ENCODE measurements at regions not wholly inside any gene's neighbourhood (a gene's known extent, or its start where the extent isn't known, plus 50 kb on each side); places are given as distances from the start of the nearest gene placed in this dataset.

DNA sequence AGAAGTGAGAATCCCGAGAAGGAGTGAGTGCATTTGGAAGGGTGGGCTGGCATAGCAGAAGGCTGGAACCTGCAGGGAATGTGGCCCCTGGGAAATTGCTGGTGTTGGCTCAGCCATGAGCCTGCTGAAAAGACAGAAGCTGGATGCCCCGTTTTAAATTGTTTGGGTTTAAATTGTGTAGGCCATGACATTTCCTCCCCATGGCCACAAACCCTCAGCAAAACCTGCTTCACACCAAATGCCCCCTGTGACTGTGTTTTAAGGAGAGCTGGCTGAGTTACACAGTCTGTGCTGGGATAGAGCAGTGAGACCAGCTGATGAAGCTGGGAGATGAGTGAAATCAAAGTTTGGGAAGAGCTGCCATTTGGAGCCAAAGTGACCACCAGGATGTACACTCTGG lies 216.3 kb upstream of the RGMA start:
- Mint-ChIP-seq H3K36me3 (no peaks in the 10 kb centered on the region), H3K27ac (no peak overlapping the region), H3K4me1 (ENCODE audit: low read depth in 2 of 2) (no peaks in the 10 kb centered on the region), H3K27me3 (peaks cover 26 to 39% of the 10 kb centered on the region in 2 donors), H3K4me3 (no peak overlapping the region), H3K9me3 (no peaks in the 10 kb centered on the region)
- DNase-seq (ENCODE audit: low spot score) (no peak), ATAC-seq (no peak)

DNA sequence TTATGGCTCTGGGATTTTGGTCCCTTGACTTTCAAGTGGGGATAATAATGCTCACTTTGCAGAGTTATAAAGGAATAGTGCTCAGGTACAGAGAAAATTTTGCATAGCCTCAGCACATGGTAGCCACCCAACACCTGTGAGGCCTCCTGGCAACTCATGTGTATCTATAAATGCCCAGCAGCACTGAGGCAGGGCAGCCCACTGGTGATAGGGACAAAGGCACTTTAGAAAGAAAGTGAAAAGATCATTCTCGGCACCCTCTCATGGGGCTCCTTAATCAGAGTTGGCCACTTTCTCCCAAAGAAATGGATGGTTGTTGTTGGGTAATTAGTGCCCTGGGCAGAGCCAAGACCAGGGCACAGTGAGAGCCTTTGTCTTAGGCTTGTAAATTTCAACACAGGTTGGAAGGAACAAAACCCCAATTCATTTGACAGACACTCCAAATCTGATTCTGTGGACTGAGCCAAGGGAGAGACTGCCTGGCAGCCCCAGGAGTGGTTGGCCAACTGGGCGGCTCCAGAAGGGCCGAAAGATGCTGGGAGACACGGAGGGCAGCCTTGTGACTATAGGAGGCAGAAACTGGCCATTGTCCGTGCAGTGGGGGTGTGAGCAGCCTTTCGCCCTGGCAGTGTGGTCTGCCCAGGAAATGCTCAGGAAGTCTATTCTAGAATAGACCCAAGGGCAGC lies 213.2 kb upstream of the RGMA start:
- Mint-ChIP-seq H3K27ac (no peak overlapping the region), H3K27me3 (peaks cover 31 to 46% of the 10 kb centered on the region in 2 donors), H3K36me3 (no peaks in the 10 kb centered on the region), H3K4me3 (no peak overlapping the region), H3K9me3 (no peaks in the 10 kb centered on the region), H3K4me1 (ENCODE audit: low read depth in 2 of 2) (no peaks in the 10 kb centered on the region)
- DNase-seq (ENCODE audit: low spot score) (no peak), ATAC-seq (no peak)

DNA sequence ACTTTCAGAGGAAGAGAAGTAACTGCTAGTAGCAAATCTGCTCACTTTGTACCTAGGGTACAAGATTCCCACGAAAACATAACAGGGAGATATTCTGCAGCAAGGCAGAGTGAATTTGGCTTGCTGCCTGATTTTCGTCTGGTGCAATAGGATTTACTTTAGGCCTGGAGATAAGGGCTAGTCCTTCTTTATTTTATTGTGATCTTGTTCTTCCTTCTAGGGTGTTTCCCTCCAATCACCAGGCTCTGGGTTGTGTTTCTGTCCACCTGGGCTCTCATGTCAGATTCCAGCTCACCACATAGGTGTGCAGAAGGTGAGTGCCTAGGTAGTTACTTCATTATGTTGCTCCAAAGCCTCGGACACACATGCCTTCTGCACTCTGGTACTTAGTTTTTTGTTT lies 211.8 kb upstream of the RGMA start:
- Mint-ChIP-seq H3K27me3 (peaks cover 29 to 46% of the 10 kb centered on the region in 2 donors), H3K4me3 (no peak overlapping the region), H3K27ac (no peak overlapping the region), H3K4me1 (ENCODE audit: low read depth in 2 of 2) (no peaks in the 10 kb centered on the region), H3K36me3 (no peaks in the 10 kb centered on the region), H3K9me3 (no peaks in the 10 kb centered on the region)
- no peak for ATAC-seq
- DNase-seq (ENCODE audit: low spot score), result no peak

DNA sequence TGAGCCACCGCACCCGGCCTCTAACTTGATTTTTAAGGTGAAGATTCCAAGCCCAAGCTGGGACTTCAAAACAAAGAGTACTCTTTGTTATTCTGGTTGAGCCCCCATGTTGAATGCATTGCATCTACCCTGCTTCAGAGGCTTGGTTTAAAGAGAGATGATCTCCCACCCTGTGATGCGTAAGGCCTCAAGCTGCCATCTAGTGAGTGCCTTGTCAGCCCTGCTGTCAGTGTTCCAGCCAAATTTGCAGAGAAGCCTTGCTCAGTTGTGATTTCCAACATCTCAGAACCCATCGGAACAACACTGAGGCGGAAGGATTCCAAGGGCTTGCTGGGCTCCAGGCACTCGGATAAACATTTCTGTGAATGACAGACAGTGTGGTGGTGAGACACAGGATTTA lies 210.7 kb upstream of the RGMA start:
- no peak overlapping the region for H3K27ac Mint-ChIP-seq
- ATAC-seq, result no peak
- no peaks in the 10 kb centered on the region for H3K4me1 Mint-ChIP-seq (ENCODE audit: low read depth in 2 of 2)
- peaks cover 26 to 46% of the 10 kb centered on the region in 2 donors for H3K27me3 Mint-ChIP-seq
- no peaks in the 10 kb centered on the region for H3K36me3 Mint-ChIP-seq
- no peaks in the 10 kb centered on the region for H3K9me3 Mint-ChIP-seq
- no peak for DNase-seq (ENCODE audit: low spot score)
- no peak overlapping the region for H3K4me3 Mint-ChIP-seq

DNA sequence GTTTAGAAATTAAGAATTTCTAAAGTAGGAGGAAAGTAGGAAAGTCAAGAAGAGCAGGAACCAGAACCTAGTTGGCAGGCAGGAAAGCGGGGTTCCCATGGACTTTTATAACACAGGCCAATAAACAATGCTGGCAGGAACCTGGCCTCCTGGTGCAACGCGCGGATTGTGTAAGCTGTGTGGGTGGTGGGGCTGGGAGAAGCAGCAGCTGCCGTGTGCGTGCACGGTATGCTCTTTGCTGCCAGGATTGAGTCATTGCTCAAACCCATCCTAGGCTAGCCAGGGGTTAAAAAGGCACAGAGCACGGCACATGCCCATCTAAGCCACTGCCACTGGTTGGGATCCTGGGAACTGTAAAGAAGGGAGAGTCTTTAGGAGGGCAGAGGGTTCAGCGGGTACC lies 209.9 kb upstream of the RGMA start:
- Mint-ChIP-seq H3K4me3 (no peak overlapping the region), H3K4me1 (ENCODE audit: low read depth in 2 of 2) (no peaks in the 10 kb centered on the region), H3K36me3 (no peaks in the 10 kb centered on the region), H3K9me3 (no peaks in the 10 kb centered on the region), H3K27me3 (peaks cover 21 to 43% of the 10 kb centered on the region in 2 donors), H3K27ac (no peak overlapping the region)
- ATAC-seq, result peak in 1 of 2 donors; percentile 50
- DNase-seq (ENCODE audit: low spot score), result no peak

DNA sequence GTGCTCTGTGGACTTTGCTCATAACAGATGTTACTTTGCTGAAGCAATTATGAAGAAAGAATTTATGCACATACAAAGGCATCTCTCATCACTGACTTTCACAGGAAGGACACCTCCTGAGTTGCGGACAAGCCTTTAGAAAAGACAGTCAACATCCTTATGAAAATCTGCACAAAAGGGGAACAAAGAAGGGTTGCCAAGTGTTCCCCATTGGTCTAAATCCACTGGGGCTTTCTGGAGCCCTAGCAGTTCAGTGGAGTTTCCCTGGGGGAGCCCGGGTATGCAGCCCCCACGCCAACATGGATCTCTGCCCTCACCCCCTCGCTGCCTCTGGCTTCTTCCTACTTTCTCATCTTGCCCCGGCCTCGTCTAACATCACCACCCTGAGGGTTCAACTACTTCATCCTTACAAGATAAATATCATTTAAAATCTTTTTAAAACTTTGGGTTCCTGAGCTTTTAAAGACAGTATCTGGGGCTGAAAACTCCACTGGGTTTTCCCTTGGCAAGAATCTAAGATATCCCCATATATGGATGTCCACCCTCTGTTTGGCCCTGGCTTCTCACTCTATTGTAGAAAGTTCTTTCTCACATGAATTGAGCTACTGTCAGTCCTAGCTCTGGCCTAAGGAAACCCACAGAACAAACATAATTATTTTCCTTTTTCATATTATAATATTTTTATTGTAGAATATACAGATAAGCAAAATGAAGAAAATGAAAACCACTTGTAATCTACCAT lies 207.9 kb upstream of the RGMA start:
- Mint-ChIP-seq H3K4me1 (ENCODE audit: low read depth in 2 of 2) (no peaks in the 10 kb centered on the region), H3K27me3 (peaks cover 15 to 39% of the 10 kb centered on the region in 2 donors), H3K4me3 (no peak overlapping the region), H3K27ac (no peak overlapping the region), H3K9me3 (no peaks in the 10 kb centered on the region), H3K36me3 (no peaks in the 10 kb centered on the region)
- DNase-seq (ENCODE audit: low spot score), result no peak
- no peak for ATAC-seq

DNA sequence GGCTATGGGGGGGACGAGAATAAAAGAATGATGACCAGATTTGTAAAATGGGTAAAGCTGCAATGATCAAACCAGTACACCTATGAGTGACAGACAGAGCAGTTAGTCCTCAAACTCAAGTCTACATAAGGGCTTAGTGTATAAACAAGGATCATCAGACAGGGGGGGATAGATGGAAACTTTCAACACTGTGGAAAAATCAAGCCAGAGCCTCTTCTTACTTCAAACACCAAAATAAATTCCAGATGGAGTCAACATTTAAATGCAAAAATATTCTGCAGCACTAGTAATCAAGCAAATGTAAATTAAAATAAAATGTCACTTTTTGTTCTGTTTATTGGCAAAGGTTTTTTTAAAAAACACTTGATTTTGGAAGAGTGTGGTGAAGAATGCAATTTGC lies 205.9 kb upstream of the RGMA start:
- ATAC-seq, result no peak
- Mint-ChIP-seq H3K4me1 (ENCODE audit: low read depth in 2 of 2) (no peaks in the 10 kb centered on the region), H3K9me3 (no peaks in the 10 kb centered on the region), H3K27ac (no peak overlapping the region), H3K4me3 (no peak overlapping the region), H3K27me3 (peaks cover 18 to 50% of the 10 kb centered on the region in 2 donors), H3K36me3 (no peaks in the 10 kb centered on the region)
- no peak for DNase-seq (ENCODE audit: low spot score)

DNA sequence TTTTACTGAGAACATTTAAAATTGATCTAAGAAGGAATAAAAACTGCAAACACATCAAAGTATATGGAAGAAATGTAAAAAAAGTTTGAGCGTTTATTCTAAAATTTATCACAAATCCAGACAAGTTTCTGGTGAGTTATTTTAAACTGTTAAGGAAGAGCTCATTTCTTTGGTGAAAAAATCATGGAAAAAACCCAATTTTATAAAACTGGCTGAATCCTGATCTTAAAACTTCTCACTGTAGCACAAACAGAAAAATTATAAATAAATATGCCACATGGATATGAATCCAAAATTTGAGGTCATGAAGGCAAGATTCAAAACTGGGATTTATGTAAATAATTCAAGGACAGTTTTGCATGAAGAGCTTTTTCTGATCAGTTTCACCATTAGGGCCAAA lies 205.1 kb upstream of the RGMA start:
- no peaks in the 10 kb centered on the region for H3K36me3 Mint-ChIP-seq
- H3K4me3 Mint-ChIP-seq, result no peak overlapping the region
- H3K27ac Mint-ChIP-seq, result no peak overlapping the region
- ATAC-seq, result no peak
- no peaks in the 10 kb centered on the region for H3K9me3 Mint-ChIP-seq
- no peaks in the 10 kb centered on the region for H3K4me1 Mint-ChIP-seq (ENCODE audit: low read depth in 2 of 2)
- DNase-seq (ENCODE audit: low spot score), result no peak
- peaks cover 18 to 53% of the 10 kb centered on the region in 2 donors for H3K27me3 Mint-ChIP-seq

DNA sequence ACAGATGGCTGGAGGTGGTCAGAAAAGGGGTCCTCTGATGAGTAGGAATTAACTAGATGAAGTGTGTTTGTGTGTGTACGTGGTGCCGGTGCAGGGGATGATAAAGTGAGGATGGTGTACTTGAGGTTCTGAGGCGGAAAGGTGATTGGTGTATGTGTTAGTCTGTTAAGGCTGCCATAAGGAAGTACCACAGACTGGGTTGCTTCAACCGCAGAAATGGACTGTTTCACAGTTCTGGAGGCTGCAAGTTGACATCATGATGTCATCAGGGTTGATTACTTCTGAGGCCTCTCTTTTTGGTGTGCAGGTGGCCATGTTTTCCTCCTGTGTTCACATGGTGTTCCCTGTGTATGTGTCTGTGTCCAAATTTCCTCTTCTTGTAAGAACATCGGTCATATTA lies 202.4 kb upstream of the RGMA start:
- Mint-ChIP-seq H3K4me1 (ENCODE audit: low read depth in 2 of 2) (no peaks in the 10 kb centered on the region), H3K27me3 (peaks cover 14 to 46% of the 10 kb centered on the region in 2 donors), H3K4me3 (no peak overlapping the region), H3K9me3 (no peaks in the 10 kb centered on the region), H3K27ac (no peak overlapping the region), H3K36me3 (no peaks in the 10 kb centered on the region)
- no peak for DNase-seq (ENCODE audit: low spot score)
- no peak for ATAC-seq

DNA sequence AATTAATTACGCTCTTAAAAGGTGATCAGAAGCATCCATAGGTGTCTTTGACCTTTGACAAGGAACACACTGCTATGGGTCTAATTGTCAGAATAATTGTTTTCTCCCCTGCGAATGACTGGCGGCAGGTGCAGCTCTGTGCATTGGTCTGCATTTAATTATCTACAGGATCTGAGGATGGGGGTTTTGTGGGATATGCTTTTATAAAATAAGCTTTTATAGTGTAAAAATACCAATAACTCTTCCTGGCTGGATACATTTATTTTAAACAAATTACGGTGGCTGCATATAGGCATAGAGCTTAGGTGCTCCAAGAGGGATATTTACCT lies 201.6 kb upstream of the RGMA start:
- Mint-ChIP-seq H3K27ac (no peak overlapping the region), H3K36me3 (no peaks in the 10 kb centered on the region), H3K4me1 (ENCODE audit: low read depth in 2 of 2) (no peaks in the 10 kb centered on the region), H3K27me3 (peaks cover 14 to 46% of the 10 kb centered on the region in 2 donors), H3K4me3 (no peak overlapping the region), H3K9me3 (no peaks in the 10 kb centered on the region)
- no peak for ATAC-seq
- no peak for DNase-seq (ENCODE audit: low spot score)

DNA sequence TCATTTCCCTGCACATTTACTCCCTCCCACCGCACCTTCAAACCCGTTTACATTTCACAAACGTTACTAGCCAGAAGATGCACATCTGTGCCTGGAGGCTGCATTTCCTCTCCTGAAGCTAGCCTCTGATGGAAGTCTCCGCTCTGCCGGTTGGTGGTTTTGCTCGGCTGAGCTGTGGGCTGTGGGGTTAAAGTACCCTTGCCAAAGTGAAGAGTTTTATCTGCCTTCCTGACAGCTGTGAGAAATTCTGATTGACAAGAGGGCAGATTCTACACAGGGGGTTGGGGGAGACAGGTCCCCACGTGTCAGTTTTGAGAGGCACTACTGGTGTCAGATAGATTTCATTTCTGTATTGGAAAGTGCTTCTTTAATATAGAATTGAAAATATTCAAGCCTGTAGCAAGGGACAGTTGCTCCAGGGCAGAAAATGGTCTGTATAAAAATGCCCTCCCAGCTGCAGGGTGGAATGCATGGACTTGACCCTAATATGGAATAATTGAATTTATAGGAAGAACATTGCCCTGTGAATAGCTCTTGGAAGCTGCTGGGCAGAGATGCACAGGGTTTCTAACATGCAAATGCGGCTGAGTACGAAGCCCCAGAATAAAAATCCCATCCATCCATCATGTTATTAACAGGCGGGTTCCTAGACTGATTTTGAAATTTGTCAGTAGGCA lies 201.1 kb upstream of the RGMA start:
- no peaks in the 10 kb centered on the region for H3K9me3 Mint-ChIP-seq
- no peaks in the 10 kb centered on the region for H3K4me1 Mint-ChIP-seq (ENCODE audit: low read depth in 2 of 2)
- H3K4me3 Mint-ChIP-seq, result no peak overlapping the region
- ATAC-seq (no peak), DNase-seq (ENCODE audit: low spot score) (no peak)
- H3K36me3 Mint-ChIP-seq, result no peaks in the 10 kb centered on the region
- peaks cover 14 to 44% of the 10 kb centered on the region in 2 donors for H3K27me3 Mint-ChIP-seq
- no peak overlapping the region for H3K27ac Mint-ChIP-seq

DNA sequence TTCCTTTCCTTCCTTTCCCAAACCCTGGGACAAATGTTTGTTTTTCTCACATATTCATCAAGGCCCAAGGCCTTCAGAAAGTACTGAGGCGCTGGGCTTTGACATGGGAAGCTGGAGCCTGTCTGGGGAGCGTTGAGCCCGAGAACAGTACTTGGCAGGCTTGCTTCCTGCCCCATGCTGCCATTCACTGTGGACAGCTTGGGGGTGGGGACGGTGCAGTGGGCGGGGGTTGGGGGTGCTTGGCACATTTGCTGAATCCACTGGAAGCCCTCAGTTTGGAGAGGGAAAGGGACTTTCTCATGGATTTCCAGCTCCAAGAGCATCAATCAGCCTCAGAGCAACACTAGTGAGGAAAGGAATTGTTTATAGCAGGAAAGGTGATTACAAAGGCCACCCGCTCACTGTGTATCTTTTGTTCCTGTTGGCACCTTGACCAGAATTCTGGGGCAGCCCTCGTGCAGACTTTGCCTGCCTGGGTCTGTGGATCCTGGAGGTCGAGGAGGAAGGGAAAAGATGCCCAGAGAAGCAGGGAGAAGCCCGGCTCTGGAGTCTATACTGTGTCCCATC lies 199.8 kb upstream of the RGMA start:
- no peak overlapping the region for H3K4me3 Mint-ChIP-seq
- H3K27ac Mint-ChIP-seq, result no peak overlapping the region
- H3K27me3 Mint-ChIP-seq, result peaks cover 16 to 41% of the 10 kb centered on the region in 2 donors
- H3K36me3 Mint-ChIP-seq, result no peaks in the 10 kb centered on the region
- ATAC-seq (no peak), DNase-seq (ENCODE audit: low spot score) (no peak)
- no peaks in the 10 kb centered on the region for H3K9me3 Mint-ChIP-seq
- no peaks in the 10 kb centered on the region for H3K4me1 Mint-ChIP-seq (ENCODE audit: low read depth in 2 of 2)

DNA sequence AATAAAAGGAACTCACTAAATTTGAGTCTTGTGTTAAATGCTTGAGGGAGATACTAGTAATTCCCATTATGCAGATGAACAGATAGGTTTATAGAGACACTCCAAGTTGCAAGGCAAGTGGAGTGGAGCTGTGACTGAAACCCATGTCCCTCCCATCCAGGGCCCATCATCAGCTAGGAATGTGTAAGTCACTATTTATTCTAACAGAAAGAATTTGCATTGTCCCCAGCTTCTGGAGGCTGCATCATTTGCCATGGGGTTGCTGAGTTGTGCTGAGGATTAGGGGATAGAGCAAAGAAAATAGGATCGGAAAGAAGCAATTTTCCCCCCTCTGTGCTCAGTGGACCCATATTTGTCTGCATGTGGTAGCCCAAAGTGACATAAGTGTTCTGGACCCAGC lies 197.4 kb upstream of the RGMA start:
- H3K36me3 Mint-ChIP-seq, result no peaks in the 10 kb centered on the region
- no peaks in the 10 kb centered on the region for H3K4me1 Mint-ChIP-seq (ENCODE audit: low read depth in 2 of 2)
- no peak for ATAC-seq
- H3K9me3 Mint-ChIP-seq, result no peaks in the 10 kb centered on the region
- no peak for DNase-seq (ENCODE audit: low spot score)
- H3K27me3 Mint-ChIP-seq, result peaks cover 20 to 33% of the 10 kb centered on the region in 2 donors
- no peak overlapping the region for H3K27ac Mint-ChIP-seq
- H3K4me3 Mint-ChIP-seq, result no peak overlapping the region

DNA sequence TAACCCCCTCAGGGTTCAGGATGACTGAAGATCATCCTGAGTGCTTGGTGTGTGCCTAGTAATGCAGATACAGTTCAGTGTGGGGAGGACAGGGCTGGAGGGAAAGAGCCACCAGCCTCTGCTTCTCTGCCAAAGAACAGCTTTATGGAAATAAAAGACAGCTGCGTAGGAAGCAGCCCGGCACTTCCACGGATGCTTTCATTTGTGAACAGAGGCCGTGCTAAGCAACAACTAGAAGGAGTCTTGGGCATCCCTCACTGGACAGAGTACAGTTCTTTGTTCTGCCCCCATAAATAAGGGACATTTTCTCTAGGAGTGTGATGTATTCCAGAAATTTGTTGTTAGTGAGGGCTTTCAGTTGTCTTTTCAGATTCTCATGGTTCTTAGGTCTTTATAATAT lies 194.8 kb upstream of the RGMA start:
- H3K9me3 Mint-ChIP-seq, result no peaks in the 10 kb centered on the region
- no peaks in the 10 kb centered on the region for H3K4me1 Mint-ChIP-seq (ENCODE audit: low read depth in 2 of 2)
- no peaks in the 10 kb centered on the region for H3K36me3 Mint-ChIP-seq
- H3K4me3 Mint-ChIP-seq, result no peak overlapping the region
- H3K27me3 Mint-ChIP-seq, result peaks cover 23 to 27% of the 10 kb centered on the region in 2 donors
- DNase-seq (ENCODE audit: low spot score) (no peak), ATAC-seq (no peak)
- H3K27ac Mint-ChIP-seq, result no peak overlapping the region
